ENCODE measurements at regions not wholly inside any gene's neighbourhood (a gene's known extent, or its start where the extent isn't known, plus 50 kb on each side); places are given as distances from the start of the nearest gene placed in this dataset.
A peak's percentile ranks its signal among the peaks of the same experiment; 100 is the strongest.

DNA sequence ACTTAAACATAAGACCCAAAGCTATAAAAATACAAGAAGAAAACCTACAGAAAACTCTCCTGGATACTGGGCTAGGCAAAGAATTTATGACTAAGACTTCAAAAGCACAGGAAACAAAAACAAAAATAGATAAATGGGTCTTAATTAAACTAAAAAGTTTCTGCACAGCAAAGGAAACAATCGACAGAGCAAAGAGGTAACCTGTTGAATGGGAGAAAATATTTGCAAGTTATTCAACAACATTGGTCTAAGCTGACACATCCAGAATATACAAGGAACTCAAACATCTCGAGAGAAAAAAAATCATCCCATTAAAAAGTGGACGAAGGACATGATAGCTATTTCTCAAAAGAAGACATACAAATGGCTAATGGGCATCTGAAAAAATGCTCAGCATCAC, 72.3 kb upstream of the RBBP8 start:
- no peak overlapping the region for H3K27ac Mint-ChIP-seq
- no peaks in the 10 kb centered on the region for H3K9me3 Mint-ChIP-seq
- peaks cover 6% of the 10 kb centered on the region for H3K4me1 Mint-ChIP-seq
- H3K27me3 Mint-ChIP-seq, result peaks cover 25% of the 10 kb centered on the region
- ATAC-seq, result no peak
- H3K4me3 Mint-ChIP-seq, result no peak overlapping the region
- no peaks in the 10 kb centered on the region for H3K36me3 Mint-ChIP-seq

DNA sequence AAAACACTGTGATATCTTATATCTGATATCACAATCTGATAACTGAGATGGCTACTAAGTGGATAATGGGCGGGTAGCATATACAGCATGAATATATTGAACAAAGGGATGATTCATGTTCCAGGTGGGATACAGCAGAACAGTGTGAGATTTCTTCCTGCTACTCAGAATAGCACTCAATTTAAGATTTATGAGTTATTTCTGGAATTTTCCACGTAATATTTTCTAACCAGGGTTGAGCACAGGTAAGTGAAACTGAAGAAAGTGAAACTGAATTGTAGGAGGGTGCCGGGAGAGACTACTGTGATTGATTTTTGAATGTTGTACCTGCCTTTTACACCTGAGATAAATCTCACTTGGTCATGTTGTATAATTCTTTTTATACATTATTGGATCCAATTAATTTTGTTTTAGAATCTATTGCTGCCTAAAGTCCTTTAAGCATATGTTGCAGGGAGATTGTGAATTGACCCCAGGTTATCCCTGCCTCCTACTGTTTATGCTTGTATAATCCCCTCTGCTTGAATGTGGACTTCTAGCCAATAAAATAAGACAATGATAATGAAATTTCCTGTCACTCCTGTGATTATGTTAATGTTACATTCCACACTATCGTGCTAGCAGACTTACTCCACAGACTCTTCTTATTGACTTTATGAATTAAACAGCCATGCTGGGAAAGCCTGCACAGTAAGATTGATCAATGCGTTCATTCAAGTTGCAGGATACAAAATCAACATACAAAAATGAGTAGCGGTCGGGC, 67.6 kb upstream of the RBBP8 start:
- H3K9me3 Mint-ChIP-seq, result no peaks in the 10 kb centered on the region
- peaks cover 33% of the 10 kb centered on the region for H3K27me3 Mint-ChIP-seq
- H3K27ac Mint-ChIP-seq, result no peak overlapping the region
- no peak overlapping the region for H3K4me3 Mint-ChIP-seq
- no peak for ATAC-seq
- no peaks in the 10 kb centered on the region for H3K36me3 Mint-ChIP-seq
- H3K4me1 Mint-ChIP-seq, result peaks cover 8% of the 10 kb centered on the region

DNA sequence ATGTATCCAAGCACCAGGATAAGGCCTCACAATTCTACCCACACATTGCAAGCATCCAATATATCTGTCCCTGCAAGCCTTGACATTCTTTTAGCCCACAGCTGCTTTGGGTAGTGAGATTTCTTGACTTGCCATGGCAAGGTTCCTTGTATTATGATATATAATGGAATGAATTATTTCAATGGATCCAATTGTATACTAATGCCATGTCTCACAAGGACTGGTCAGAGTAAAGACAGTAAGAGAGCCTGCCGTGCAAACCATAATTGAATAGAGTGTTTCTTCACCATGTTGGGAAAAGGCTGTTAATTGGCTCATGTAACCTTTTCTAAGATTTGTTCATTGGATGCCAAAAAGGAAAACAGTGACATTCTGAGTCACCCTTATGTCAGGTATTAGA, 64.3 kb upstream of the RBBP8 start:
- H3K36me3 Mint-ChIP-seq, result no peaks in the 10 kb centered on the region
- H3K27me3 Mint-ChIP-seq, result peaks cover 31% of the 10 kb centered on the region
- H3K4me3 Mint-ChIP-seq, result no peak overlapping the region
- H3K9me3 Mint-ChIP-seq, result no peaks in the 10 kb centered on the region
- H3K4me1 Mint-ChIP-seq, result peaks cover 8% of the 10 kb centered on the region
- H3K27ac Mint-ChIP-seq, result no peak overlapping the region
- ATAC-seq, result no peak

DNA sequence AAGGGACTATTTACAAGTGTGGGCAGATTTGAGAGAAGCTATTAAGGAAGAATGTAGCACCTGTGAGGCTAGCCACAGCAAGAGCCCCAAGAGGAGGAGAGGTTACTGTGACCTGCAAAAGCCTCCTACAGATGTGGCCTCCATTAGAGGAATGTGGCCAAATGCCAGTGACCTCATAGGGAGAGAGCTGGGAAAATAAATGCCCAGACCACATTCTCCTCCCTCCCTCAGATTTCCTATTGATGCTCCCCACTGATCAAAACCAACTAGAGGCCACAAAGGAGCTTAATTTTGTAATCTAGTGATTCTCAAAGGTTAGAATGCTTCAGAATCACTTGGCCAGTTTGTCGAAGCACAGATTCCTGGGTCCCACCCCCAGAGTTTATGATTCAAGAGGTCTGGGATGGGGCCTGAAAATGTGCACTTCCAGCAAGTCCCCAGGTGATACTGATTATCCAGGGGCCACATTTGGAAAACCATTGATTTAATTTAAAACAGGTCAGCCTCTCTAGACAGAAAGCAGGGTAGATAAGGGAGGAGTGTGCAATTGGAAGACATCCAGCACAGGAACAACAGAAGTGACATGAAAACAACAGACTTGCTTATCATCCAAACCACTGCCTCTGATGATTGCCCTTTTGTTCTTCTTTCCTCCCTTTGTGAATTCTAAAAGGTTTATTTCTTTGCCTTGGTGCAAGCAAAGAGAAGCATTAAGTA, 61.2 kb upstream of the RBBP8 start:
- no peak for ATAC-seq
- no peak overlapping the region for H3K27ac Mint-ChIP-seq
- no peaks in the 10 kb centered on the region for H3K9me3 Mint-ChIP-seq
- no peak overlapping the region for H3K4me3 Mint-ChIP-seq
- H3K4me1 Mint-ChIP-seq, result no peaks in the 10 kb centered on the region
- H3K27me3 Mint-ChIP-seq, result peaks cover 16% of the 10 kb centered on the region
- H3K36me3 Mint-ChIP-seq, result no peaks in the 10 kb centered on the region

GRCh38 chr18:22872900-22873537, 60.1 kb upstream of the RBBP8 start:
- peak overlapping the region; percentile 12 for H3K4me3 Mint-ChIP-seq
- no peaks in the 10 kb centered on the region for H3K4me1 Mint-ChIP-seq
- H3K27ac Mint-ChIP-seq, result no peak overlapping the region
- no peaks in the 10 kb centered on the region for H3K36me3 Mint-ChIP-seq
- no peak for ATAC-seq
- H3K27me3 Mint-ChIP-seq, result peaks cover 6% of the 10 kb centered on the region
- H3K9me3 Mint-ChIP-seq, result no peaks in the 10 kb centered on the region

DNA sequence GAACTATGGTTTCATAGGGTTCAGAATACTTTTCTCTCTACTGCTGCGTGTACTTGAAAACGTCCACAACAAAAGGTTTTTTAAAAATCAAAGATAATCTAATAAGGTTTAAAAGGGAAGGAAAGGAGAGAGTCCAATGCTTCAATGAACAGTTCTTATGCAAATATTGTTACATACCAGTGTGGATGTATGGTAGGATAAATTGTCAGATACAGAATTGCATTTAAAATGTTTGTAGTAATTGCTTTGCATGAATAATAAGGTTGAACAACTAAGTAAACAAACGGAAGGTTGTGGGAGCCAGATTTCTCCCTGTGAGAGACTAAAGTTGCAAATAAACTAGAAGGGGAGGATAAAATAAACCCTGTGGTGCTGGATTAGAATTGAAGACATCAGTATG, 53.8 kb upstream of the RBBP8 start:
- no peak for ATAC-seq
- H3K27me3 Mint-ChIP-seq, result no peaks in the 10 kb centered on the region
- H3K9me3 Mint-ChIP-seq, result no peaks in the 10 kb centered on the region
- no peak overlapping the region for H3K27ac Mint-ChIP-seq
- H3K36me3 Mint-ChIP-seq, result no peaks in the 10 kb centered on the region
- no peaks in the 10 kb centered on the region for H3K4me1 Mint-ChIP-seq
- no peak overlapping the region for H3K4me3 Mint-ChIP-seq

GRCh38 chr18:22882084-22882483, 51.0 kb upstream of the RBBP8 start:
- Mint-ChIP-seq H3K27ac (no peak overlapping the region), H3K4me1 (no peaks in the 10 kb centered on the region), H3K27me3 (peaks cover 11% of the 10 kb centered on the region), H3K36me3 (peaks cover 14% of the 10 kb centered on the region), H3K4me3 (no peak overlapping the region), H3K9me3 (peaks cover 3% of the 10 kb centered on the region)
- no peak for ATAC-seq

- no peak for ATAC-seq
- peaks cover 14% of the 10 kb centered on the region for H3K36me3 Mint-ChIP-seq
- no peaks in the 10 kb centered on the region for H3K4me1 Mint-ChIP-seq
- no peak overlapping the region for H3K4me3 Mint-ChIP-seq
- H3K9me3 Mint-ChIP-seq, result peaks cover 3% of the 10 kb centered on the region
- peaks cover 11% of the 10 kb centered on the region for H3K27me3 Mint-ChIP-seq
- no peak overlapping the region for H3K27ac Mint-ChIP-seq
These were observed 49.9 kb upstream of the RBBP8 start for GRCh38 chr18:22883179-22883578.
